SK-N-SH treated with all-trans-retinoic acid at 6 μM for 48 hours (cell line): ENCODE measurements at regions not wholly inside any gene's neighbourhood (a gene's known extent, or its start where the extent isn't known, plus 50 kb on each side); places are given as distances from the start of the nearest gene placed in this dataset.

Experiments
- ATAC-seq: fragments of 200-7000 bp; cut with Tn5 transposase; 3 replicates; pipeline ENCODE4 v1.9.1; 2020; ENCODE audit warnings: mild to moderate bottlenecking, moderate library complexity
- ARNTL ChIP-seq: fragments of 450-650 bp; formaldehyde crosslinking; IDR thresholded peaks from 2 replicates; pipeline ENCODE4 v1.5.0; 2020; ENCODE audit warnings: low read depth, mild to moderate bottlenecking, moderate library complexity, borderline replicate concordance
- CSDC2 ChIP-seq: fragments of 250-450 bp; sonication (Bioruptor Pico); IDR thresholded peaks from 2 replicates; pipeline ENCODE4 v1.5.0; 2020; ENCODE audit warnings: mild to moderate bottlenecking, moderate library complexity
- ESRRG ChIP-seq: fragments of 250-450 bp; sonication (Bioruptor Pico); IDR thresholded peaks from 2 replicates; pipeline ENCODE4 v1.6.1; 2021; ENCODE audit warnings: mild to moderate bottlenecking
- GLIS3 ChIP-seq: fragments of 250-450 bp; sonication (Bioruptor Pico); IDR thresholded peaks from 2 replicates; pipeline ENCODE4 v1.5.0; 2020; ENCODE audit warnings: mild to moderate bottlenecking, moderate library complexity
- ISL1 ChIP-seq: fragments of 250-450 bp; sonication (Bioruptor Pico); IDR thresholded peaks from 2 replicates; pipeline ENCODE4 v2.1.2; 2022; ENCODE audit warnings: mild to moderate bottlenecking, moderate library complexity
- OSR1 ChIP-seq: fragments of 250-450 bp; sonication (Bioruptor Pico); IDR thresholded peaks from 2 replicates; pipeline ENCODE4 v1.8.0; 2022; ENCODE audit warnings: moderate library complexity, mild to moderate bottlenecking, inconsistent platforms
- PPARA ChIP-seq: fragments of 250-450 bp; sonication (Bioruptor Pico); IDR thresholded peaks from 2 replicates; pipeline ENCODE4 v1.5.0; 2020; ENCODE audit warnings: mild to moderate bottlenecking, borderline replicate concordance
- RARB ChIP-seq: fragments of 250-450 bp; sonication (Bioruptor Pico); IDR thresholded peaks from 2 replicates; pipeline ENCODE4 v1.8.0; 2021; ENCODE audit warnings: mild to moderate bottlenecking, moderate library complexity
- SNAI2 ChIP-seq: fragments of 250-450 bp; sonication (Bioruptor Pico); IDR thresholded peaks from 2 replicates; pipeline ENCODE4 v1.5.0; 2020; ENCODE audit warnings: mild to moderate bottlenecking, moderate library complexity
- TOX ChIP-seq: fragments of 250-450 bp; sonication (Bioruptor Pico); IDR thresholded peaks from 2 replicates; pipeline ENCODE4 v1.8.0; 2021; ENCODE audit warnings: mild to moderate bottlenecking, moderate library complexity, borderline replicate concordance
- ZFP3 ChIP-seq: fragments of 250-450 bp; sonication (Bioruptor Pico); IDR thresholded peaks from 2 replicates; pipeline ENCODE4 v1.5.0; 2020; ENCODE audit warnings: mild to moderate bottlenecking, moderate library complexity
- ZFP30 ChIP-seq: fragments of 450-650 bp; formaldehyde crosslinking; IDR thresholded peaks from 2 replicates; pipeline ENCODE4 v1.5.0; 2022; ENCODE audit warnings: mild to moderate bottlenecking, moderate library complexity
- ZNF565 ChIP-seq: fragments of 450-650 bp; formaldehyde crosslinking; conservative IDR thresholded peaks from 2 replicates; pipeline ENCODE4 v1.5.0; 2020; ENCODE audit warnings: low read depth, mild to moderate bottlenecking, moderate library complexity
- ZNF70 ChIP-seq: fragments of 450-650 bp; formaldehyde crosslinking; IDR thresholded peaks from 2 replicates; pipeline ENCODE4 v1.5.0; 2020; ENCODE audit warnings: mild to moderate bottlenecking, moderate library complexity
- TF ChIP-seq, protein P1 (sequence below): fragments of 250-450 bp; sonication (Bioruptor Pico); IDR thresholded peaks from 2 replicates; pipeline ENCODE4 v1.5.1; 2021; ENCODE audit warnings: mild to moderate bottlenecking, moderate library complexity
- TF ChIP-seq, protein P2 (sequence below): fragments of 250-450 bp; sonication (Bioruptor Pico); IDR thresholded peaks from 2 replicates; pipeline ENCODE4 v1.5.1; 2020; ENCODE audit warnings: low read depth, mild to moderate bottlenecking, moderate library complexity
- TF ChIP-seq, protein P3 (sequence below): fragments of 250-450 bp; sonication (Bioruptor Pico); IDR thresholded peaks from 2 replicates; pipeline ENCODE4 v1.5.0; 2020; ENCODE audit warnings: mild to moderate bottlenecking, moderate library complexity
- TF ChIP-seq, protein P4 (sequence below): fragments of 250-450 bp; sonication (Bioruptor Pico); IDR thresholded peaks from 2 replicates; pipeline ENCODE4 v1.8.0; 2020; ENCODE audit warnings: mild to moderate bottlenecking, moderate library complexity, borderline replicate concordance

DNA sequence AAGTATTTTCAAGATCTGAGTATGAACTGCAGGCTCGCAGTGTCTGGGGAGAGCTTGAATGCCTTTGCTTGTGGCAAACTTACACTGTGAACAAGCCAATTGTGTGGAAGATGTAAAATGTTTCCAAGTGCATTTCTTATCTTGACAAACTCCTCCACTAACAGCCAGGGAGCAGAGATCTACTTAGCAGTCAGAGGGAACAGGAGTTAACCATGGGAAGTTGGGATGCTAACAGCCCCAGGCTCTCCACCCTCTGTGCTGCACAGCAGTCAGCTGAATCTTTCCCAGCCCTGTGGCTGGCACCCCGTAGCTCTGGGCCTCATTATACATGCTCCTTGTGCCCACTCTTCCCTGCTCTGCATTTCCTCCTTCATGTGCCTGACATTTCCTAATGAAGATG lies 450.2 kb downstream of the TSN start:
- ATAC-seq = no peak
- no peak for TF ChIP-seq ESRRG (CRISPR knock-in tag)
- TF ChIP-seq, all 23 proteins: peak for 0

DNA sequence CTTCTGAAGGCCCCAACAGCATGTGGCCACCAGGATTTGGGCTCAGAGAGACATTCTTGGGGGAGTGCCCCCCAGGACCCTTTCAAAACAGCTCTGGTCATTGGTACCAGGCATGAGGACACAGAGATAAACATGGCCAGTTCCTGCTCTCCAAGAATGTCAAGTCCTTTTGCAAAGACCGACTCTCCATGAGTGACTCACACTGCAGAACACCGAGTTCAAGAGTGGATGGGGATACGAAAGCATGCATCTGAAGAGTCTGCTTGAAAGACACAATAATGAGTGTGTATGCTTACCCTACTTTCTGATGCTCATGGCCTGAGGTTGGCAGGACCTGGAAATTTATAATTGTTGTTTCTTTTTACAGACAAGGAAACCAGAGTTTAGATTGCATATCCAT lies 450.6 kb downstream of the TSN start:
- ATAC-seq = no peak

DNA sequence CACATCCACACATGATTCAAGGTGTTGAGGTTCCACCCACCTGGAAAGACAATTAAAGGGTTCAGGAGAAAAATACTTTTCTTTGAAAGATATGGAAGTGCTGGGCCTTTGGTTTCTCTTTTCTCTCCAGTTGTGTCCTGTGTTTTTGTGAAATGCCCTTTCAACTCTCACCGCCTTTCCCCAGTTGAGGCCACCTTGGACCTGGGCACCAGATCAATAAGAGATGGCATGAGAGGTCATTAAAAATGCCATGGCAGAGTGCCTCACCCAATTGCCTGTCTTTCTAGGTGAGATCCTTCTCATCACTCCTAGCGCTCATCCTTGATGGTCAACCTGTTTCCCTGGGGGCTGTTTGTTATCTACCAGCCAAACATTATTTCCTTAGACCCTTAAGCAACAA lies 453.9 kb downstream of the TSN start:
- TF ChIP-seq SNAI2 (CRISPR knock-in tag) = no peak
- no peak for TF ChIP-seq ESRRG (CRISPR knock-in tag)
- TF ChIP-seq ZNF565 (CRISPR knock-in tag) = no peak
- TF ChIP-seq, protein P1, sequence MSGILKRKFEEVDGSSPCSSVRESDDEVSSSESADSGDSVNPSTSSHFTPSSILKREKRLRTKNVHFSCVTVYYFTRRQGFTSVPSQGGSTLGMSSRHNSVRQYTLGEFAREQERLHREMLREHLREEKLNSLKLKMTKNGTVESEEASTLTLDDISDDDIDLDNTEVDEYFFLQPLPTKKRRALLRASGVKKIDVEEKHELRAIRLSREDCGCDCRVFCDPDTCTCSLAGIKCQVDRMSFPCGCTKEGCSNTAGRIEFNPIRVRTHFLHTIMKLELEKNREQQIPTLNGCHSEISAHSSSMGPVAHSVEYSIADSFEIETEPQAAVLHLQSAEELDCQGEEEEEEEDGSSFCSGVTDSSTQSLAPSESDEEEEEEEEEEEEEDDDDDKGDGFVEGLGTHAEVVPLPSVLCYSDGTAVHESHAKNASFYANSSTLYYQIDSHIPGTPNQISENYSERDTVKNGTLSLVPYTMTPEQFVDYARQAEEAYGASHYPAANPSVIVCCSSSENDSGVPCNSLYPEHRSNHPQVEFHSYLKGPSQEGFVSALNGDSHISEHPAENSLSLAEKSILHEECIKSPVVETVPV (CRISPR knock-in tag) = no peak
- TF ChIP-seq ZFP3 (CRISPR knock-in tag) = no peak
- no peak for TF ChIP-seq PPARA (CRISPR knock-in tag)
- TF ChIP-seq ISL1 (CRISPR knock-in tag) = no peak
- TF ChIP-seq, protein P2, sequence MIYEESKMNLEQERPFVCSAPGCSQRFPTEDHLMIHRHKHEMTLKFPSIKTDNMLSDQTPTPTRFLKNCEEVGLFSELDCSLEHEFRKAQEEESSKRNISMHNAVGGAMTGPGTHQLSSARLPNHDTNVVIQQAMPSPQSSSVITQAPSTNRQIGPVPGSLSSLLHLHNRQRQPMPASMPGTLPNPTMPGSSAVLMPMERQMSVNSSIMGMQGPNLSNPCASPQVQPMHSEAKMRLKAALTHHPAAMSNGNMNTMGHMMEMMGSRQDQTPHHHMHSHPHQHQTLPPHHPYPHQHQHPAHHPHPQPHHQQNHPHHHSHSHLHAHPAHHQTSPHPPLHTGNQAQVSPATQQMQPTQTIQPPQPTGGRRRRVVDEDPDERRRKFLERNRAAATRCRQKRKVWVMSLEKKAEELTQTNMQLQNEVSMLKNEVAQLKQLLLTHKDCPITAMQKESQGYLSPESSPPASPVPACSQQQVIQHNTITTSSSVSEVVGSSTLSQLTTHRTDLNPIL (CRISPR knock-in tag) = no peak
- no peak for TF ChIP-seq ZNF70 (CRISPR knock-in tag)
- TF ChIP-seq, protein P3, sequence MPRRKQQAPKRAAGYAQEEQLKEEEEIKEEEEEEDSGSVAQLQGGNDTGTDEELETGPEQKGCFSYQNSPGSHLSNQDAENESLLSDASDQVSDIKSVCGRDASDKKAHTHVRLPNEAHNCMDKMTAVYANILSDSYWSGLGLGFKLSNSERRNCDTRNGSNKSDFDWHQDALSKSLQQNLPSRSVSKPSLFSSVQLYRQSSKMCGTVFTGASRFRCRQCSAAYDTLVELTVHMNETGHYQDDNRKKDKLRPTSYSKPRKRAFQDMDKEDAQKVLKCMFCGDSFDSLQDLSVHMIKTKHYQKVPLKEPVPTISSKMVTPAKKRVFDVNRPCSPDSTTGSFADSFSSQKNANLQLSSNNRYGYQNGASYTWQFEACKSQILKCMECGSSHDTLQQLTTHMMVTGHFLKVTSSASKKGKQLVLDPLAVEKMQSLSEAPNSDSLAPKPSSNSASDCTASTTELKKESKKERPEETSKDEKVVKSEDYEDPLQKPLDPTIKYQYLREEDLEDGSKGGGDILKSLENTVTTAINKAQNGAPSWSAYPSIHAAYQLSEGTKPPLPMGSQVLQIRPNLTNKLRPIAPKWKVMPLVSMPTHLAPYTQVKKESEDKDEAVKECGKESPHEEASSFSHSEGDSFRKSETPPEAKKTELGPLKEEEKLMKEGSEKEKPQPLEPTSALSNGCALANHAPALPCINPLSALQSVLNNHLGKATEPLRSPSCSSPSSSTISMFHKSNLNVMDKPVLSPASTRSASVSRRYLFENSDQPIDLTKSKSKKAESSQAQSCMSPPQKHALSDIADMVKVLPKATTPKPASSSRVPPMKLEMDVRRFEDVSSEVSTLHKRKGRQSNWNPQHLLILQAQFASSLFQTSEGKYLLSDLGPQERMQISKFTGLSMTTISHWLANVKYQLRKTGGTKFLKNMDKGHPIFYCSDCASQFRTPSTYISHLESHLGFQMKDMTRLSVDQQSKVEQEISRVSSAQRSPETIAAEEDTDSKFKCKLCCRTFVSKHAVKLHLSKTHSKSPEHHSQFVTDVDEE (CRISPR knock-in tag) = no peak
- no peak for TF ChIP-seq CSDC2 (CRISPR knock-in tag)
- TF ChIP-seq OSR1 = no peak
- TF ChIP-seq GLIS3 = no peak
- no peak for TF ChIP-seq ARNTL (CRISPR knock-in tag)
- TF ChIP-seq ZFP30 = no peak
- no peak for ATAC-seq

More for the DNA sequence above, 450.6 kb downstream of the TSN start:
- TF ChIP-seq, protein P4, sequence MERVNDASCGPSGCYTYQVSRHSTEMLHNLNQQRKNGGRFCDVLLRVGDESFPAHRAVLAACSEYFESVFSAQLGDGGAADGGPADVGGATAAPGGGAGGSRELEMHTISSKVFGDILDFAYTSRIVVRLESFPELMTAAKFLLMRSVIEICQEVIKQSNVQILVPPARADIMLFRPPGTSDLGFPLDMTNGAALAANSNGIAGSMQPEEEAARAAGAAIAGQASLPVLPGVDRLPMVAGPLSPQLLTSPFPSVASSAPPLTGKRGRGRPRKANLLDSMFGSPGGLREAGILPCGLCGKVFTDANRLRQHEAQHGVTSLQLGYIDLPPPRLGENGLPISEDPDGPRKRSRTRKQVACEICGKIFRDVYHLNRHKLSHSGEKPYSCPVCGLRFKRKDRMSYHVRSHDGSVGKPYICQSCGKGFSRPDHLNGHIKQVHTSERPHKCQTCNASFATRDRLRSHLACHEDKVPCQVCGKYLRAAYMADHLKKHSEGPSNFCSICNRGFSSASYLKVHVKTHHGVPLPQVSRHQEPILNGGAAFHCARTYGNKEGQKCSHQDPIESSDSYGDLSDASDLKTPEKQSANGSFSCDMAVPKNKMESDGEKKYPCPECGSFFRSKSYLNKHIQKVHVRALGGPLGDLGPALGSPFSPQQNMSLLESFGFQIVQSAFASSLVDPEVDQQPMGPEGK (CRISPR knock-in tag) = no peak

DNA sequence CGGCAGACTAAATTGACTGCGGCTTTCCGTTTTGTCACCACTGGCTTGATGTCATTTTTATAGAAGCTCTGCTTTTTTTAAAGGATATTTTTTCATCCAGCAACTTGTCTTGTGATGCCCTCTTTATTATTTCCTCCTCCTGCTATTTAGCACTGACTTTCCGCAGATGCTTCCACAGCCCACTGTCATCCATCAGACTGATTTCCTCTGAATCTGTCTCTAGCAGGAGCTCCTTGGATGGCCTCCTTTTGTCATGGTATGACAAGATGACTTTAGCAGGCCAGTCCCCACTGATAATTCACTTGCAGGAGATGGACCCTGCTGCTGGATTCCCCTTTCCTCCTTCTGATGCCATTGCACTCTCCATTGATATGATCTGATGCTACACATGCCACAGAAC lies 454.6 kb downstream of the TSN start:
- ATAC-seq = no peak

More for the DNA sequence above, 454.6 kb downstream of the TSN start:
- TF ChIP-seq, protein P2 (CRISPR knock-in tag) = no peak
- TF ChIP-seq OSR1 (no peak), ISL1 (CRISPR knock-in tag) (no peak), TOX (CRISPR knock-in tag) (no peak), ZNF565 (CRISPR knock-in tag) (no peak), GLIS3 (no peak), RARB (CRISPR knock-in tag) (no peak), ARNTL (CRISPR knock-in tag) (no peak)
- TF ChIP-seq, protein P3 (CRISPR knock-in tag) = no peak
- TF ChIP-seq, protein P1 (CRISPR knock-in tag) = no peak
